ENCODE measurements at regions not wholly inside any gene's neighbourhood (a gene's known extent, or its start where the extent isn't known, plus 50 kb on each side); places are given as distances from the start of the nearest gene placed in this dataset.

GRCh38 chr14:53450871-53451270 lies 297.7 kb upstream of the DDHD1 start:
- TF ChIP-seq CTCF (IDR thresholded peaks at IDR 0.05), result no peak
- TF ChIP-seq POLR2A (IDR thresholded peaks at IDR 0.05), result no peak
- TF ChIP-seq EP300 (IDR thresholded peaks at IDR 0.05), result no peak
- no peak for TF ChIP-seq POLR2AphosphoS5 (IDR thresholded peaks at IDR 0.05)
